ENCODE measurements at regions not wholly inside any gene's neighbourhood (a gene's known extent, or its start where the extent isn't known, plus 50 kb on each side); places are given as distances from the start of the nearest gene placed in this dataset.

DNA sequence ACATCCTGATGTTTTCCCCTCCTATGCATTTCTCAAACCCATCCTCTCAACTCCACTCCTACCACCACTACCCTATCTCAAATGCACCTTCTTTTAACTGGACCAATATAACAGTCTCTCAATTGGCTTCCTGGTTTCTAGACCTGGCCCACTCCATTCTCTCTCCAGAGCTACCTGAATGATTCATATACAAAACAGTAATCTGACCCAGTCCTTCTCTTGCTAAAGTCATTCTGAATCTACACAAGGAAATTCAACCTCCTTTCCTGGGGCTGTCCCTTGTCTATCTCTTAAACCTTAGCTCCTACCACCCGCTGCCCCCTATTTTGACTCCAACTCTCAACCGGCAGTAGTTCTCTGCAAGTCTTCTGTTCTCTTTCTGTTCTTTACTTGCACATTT is 97.2 kb downstream of the PCSK1 start:
- TF ChIP-seq, protein P1, sequence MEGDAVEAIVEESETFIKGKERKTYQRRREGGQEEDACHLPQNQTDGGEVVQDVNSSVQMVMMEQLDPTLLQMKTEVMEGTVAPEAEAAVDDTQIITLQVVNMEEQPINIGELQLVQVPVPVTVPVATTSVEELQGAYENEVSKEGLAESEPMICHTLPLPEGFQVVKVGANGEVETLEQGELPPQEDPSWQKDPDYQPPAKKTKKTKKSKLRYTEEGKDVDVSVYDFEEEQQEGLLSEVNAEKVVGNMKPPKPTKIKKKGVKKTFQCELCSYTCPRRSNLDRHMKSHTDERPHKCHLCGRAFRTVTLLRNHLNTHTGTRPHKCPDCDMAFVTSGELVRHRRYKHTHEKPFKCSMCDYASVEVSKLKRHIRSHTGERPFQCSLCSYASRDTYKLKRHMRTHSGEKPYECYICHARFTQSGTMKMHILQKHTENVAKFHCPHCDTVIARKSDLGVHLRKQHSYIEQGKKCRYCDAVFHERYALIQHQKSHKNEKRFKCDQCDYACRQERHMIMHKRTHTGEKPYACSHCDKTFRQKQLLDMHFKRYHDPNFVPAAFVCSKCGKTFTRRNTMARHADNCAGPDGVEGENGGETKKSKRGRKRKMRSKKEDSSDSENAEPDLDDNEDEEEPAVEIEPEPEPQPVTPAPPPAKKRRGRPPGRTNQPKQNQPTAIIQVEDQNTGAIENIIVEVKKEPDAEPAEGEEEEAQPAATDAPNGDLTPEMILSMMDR (IDR thresholded peaks at IDR 0.05) = no peak
- TF ChIP-seq, protein P2, sequence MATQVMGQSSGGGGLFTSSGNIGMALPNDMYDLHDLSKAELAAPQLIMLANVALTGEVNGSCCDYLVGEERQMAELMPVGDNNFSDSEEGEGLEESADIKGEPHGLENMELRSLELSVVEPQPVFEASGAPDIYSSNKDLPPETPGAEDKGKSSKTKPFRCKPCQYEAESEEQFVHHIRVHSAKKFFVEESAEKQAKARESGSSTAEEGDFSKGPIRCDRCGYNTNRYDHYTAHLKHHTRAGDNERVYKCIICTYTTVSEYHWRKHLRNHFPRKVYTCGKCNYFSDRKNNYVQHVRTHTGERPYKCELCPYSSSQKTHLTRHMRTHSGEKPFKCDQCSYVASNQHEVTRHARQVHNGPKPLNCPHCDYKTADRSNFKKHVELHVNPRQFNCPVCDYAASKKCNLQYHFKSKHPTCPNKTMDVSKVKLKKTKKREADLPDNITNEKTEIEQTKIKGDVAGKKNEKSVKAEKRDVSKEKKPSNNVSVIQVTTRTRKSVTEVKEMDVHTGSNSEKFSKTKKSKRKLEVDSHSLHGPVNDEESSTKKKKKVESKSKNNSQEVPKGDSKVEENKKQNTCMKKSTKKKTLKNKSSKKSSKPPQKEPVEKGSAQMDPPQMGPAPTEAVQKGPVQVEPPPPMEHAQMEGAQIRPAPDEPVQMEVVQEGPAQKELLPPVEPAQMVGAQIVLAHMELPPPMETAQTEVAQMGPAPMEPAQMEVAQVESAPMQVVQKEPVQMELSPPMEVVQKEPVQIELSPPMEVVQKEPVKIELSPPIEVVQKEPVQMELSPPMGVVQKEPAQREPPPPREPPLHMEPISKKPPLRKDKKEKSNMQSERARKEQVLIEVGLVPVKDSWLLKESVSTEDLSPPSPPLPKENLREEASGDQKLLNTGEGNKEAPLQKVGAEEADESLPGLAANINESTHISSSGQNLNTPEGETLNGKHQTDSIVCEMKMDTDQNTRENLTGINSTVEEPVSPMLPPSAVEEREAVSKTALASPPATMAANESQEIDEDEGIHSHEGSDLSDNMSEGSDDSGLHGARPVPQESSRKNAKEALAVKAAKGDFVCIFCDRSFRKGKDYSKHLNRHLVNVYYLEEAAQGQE (IDR thresholded peaks at IDR 0.05; ENCODE audit: insufficient read depth in 1 of 2, low read depth in 2 of 2, low read length in 1 of 2) = no peak
- no peak for TF ChIP-seq POLR2AphosphoS5 (IDR thresholded peaks at IDR 0.05; ENCODE audit: low read depth, low read length)
